ENCODE measurements at regions not wholly inside any gene's neighbourhood (a gene's known extent, or its start where the extent isn't known, plus 50 kb on each side); places are given as distances from the start of the nearest gene placed in this dataset.
"Not testable (repeated sequence)": the region's sequence is repeated elsewhere in the genome, so short reads cannot be mapped to it uniquely, and the experiment has no call there.

DNA sequence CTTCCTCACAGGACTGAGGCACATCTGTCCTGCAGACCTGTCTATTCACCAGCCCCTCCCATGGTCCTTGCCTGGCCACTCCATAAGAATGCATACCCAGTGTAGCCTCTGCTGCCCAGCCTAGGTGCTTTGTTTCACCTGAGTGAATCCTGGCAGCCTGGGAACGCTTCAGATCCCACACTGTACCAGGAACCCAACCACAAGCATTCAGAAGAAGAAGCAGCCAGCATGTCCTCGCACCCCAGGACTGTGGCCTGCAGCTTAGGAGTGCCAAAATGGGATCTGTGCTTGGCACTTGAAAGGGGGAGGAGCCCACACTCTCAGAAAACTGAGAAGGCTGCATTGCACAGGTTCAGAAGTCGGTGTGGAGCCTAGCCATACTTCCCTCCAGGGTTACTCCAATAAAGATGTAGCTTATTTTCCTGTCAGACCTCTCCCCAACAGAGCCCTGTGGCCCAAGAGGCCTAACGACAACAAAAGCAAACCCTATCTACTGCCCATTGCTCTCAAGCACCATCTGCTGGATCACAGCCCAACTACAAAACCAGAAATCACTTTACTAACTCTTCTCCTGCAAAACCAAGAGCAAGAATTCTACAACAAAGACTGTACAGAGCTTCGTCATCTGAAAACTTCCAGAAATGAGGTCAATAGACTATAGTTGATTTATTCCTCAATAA is 923.1 kb upstream of the NEGR1 start:
- TF ChIP-seq, protein P1, sequence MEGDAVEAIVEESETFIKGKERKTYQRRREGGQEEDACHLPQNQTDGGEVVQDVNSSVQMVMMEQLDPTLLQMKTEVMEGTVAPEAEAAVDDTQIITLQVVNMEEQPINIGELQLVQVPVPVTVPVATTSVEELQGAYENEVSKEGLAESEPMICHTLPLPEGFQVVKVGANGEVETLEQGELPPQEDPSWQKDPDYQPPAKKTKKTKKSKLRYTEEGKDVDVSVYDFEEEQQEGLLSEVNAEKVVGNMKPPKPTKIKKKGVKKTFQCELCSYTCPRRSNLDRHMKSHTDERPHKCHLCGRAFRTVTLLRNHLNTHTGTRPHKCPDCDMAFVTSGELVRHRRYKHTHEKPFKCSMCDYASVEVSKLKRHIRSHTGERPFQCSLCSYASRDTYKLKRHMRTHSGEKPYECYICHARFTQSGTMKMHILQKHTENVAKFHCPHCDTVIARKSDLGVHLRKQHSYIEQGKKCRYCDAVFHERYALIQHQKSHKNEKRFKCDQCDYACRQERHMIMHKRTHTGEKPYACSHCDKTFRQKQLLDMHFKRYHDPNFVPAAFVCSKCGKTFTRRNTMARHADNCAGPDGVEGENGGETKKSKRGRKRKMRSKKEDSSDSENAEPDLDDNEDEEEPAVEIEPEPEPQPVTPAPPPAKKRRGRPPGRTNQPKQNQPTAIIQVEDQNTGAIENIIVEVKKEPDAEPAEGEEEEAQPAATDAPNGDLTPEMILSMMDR (IDR thresholded peaks at IDR 0.05; ENCODE audit: insufficient read depth, low read length, poor library complexity, severe bottlenecking) = no peak
- no peak overlapping the region for H3K4me3 ChIP-seq (replicated peaks; ENCODE audit: low read depth, low read length)
- no peaks in the 10 kb centered on the region for H3K27me3 ChIP-seq (replicated peaks; ENCODE audit: control insufficient read depth, insufficient read depth, low read length)
- no peaks in the 10 kb centered on the region for H3K36me3 ChIP-seq (ENCODE audit: control insufficient read depth, insufficient read depth, low read length)
- no peak for DNase-seq (ENCODE audit: extremely low read depth, insufficient read length)

DNA sequence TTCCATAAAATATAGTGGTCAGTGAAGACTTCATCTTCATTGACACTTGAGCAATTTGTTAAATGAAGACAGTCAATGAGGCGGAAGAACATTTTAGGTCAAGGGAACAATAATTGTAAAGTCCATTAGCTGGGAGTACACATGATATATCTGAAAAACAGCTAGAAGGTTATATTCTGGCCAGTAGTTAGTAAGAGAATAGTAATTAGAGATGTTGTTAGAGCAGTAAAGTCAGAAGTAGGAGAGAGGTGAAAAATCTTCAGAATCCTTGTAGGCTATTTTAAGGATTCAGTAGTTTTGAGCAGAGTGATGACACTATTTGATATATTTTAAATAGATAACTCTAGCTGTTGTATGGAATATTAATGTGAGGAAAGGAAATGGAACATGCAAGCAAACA is 915.6 kb upstream of the NEGR1 start:
- Histone ChIP-seq H3K36me3 (ENCODE audit: control insufficient read depth, insufficient read depth, low read length) (no peaks in the 10 kb centered on the region), H3K4me3 (replicated peaks; ENCODE audit: low read depth, low read length) (no peak overlapping the region), H3K27me3 (replicated peaks; ENCODE audit: control insufficient read depth, insufficient read depth, low read length) (no peaks in the 10 kb centered on the region)
- no peak for DNase-seq (ENCODE audit: extremely low read depth, insufficient read length)
- TF ChIP-seq, protein P1 (IDR thresholded peaks at IDR 0.05; ENCODE audit: insufficient read depth, low read length, poor library complexity, severe bottlenecking) = no peak

DNA sequence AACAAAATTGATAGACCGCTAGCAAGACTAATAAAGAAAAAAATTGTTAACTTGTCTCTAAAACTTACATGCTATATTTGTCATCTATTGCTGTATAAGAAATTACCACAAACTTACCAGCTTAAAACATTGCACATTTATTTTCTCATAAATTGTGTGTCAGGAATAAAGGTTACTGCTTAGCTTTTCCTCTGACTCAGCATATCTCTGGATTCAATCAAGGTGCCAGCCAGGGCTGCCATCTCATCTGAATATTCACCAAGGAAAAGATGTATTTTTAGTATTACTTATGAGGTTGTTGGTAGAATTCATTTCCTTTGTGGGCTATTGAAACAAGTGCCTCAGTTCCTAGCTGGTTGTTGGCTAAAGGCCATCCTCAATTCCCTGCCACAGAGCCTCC is 912.6 kb upstream of the NEGR1 start:
- no peak overlapping the region for H3K4me3 ChIP-seq (replicated peaks; ENCODE audit: low read depth, low read length)
- TF ChIP-seq, protein P1 (IDR thresholded peaks at IDR 0.05; ENCODE audit: insufficient read depth, low read length, poor library complexity, severe bottlenecking) = no peak
- no peaks in the 10 kb centered on the region for H3K36me3 ChIP-seq (ENCODE audit: control insufficient read depth, insufficient read depth, low read length)
- no peaks in the 10 kb centered on the region for H3K27me3 ChIP-seq (replicated peaks; ENCODE audit: control insufficient read depth, insufficient read depth, low read length)
- DNase-seq (ENCODE audit: extremely low read depth, insufficient read length) = no peak

DNA sequence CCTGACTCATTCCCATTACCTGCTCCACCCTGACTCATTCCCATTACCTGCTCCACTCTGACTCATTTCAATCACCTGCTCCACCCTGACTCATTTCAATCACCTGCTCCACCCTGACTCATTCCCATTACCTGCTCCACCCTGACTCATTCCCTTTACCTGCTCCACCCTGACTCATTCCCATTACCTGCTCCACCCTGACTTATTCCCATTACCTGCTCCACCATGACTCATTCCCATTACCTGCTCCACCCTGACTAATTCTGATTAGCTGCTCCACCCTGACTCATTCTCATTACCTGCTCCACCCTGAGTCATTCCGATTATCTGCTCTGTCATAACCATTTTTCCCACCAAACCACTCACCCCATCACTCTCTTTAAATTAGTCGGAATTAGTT is 901.2 kb upstream of the NEGR1 start:
- not testable (repeated sequence) for H3K4me3 ChIP-seq (replicated peaks; ENCODE audit: low read depth, low read length); H3K27me3 ChIP-seq (replicated peaks; ENCODE audit: control insufficient read depth, insufficient read depth, low read length); DNase-seq (ENCODE audit: extremely low read depth, insufficient read length); H3K36me3 ChIP-seq (ENCODE audit: control insufficient read depth, insufficient read depth, low read length)

DNA sequence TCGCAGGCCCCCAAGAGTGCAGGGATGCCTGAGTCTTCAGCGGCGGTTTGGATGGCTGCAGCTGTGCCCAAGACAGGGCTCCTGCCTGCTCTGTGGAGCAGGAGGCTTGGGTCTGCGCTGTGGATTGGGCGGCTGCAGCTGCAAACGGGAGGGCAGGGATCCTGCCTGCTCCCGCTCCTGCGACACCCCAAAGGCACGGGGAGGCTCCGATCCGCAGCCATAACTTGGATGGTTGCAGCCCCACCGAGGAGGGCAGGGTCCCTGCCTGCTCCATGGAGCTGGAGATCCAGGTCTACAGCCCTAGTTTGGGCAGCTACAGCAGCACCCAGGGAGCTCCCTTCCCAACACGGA is 898.8 kb upstream of the NEGR1 start:
- TF ChIP-seq, protein P1 (IDR thresholded peaks at IDR 0.05; ENCODE audit: insufficient read depth, low read length, poor library complexity, severe bottlenecking) = no peak
- H3K27me3 ChIP-seq (replicated peaks; ENCODE audit: control insufficient read depth, insufficient read depth, low read length) = no peaks in the 10 kb centered on the region
- no peak for DNase-seq (ENCODE audit: extremely low read depth, insufficient read length)
- no peaks in the 10 kb centered on the region for H3K36me3 ChIP-seq (ENCODE audit: control insufficient read depth, insufficient read depth, low read length)
- H3K4me3 ChIP-seq (replicated peaks; ENCODE audit: low read depth, low read length) = no peak overlapping the region

DNA sequence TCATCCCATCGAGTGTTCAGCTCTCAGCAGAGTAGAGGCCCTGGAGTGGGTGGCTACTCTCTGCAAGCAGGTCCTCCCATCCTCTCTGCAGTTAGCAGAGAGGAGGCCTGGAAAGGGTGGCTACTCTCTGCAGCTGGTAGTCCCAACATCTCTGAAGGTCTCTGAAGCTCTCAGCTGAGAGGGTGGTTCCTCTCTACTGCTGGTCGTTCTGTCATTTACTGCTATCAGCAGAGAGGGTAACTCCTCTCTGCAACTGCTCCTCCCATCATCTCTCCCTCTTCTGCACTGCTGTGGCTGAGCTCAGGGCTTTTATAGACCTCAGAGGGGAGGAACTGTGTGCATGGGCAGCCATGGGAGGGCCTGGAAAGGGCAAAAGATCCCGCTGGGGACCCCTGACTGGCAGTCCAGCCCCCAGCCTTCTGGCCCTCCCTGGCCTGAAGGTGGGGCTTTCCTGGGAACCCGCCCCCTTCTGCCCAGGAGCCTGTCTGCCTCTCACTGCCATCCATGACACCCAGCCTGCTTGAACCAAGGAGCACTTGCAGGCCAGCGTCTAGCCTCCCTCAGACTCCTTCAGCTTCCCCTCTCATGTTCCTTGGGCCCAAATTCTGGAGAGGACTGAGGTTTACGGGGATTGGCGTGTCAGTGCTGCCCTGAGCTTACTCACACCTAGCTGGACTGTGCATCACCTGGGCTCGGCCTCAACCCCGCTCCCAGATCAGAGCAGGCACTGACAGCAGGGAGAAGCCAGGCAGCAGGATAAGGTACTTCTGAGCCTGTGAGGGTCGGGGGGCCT is 898.3 kb upstream of the NEGR1 start:
- TF ChIP-seq, protein P1 (IDR thresholded peaks at IDR 0.05; ENCODE audit: insufficient read depth, low read length, poor library complexity, severe bottlenecking) = no peak
- DNase-seq (ENCODE audit: extremely low read depth, insufficient read length) = no peak
- H3K36me3 ChIP-seq (ENCODE audit: control insufficient read depth, insufficient read depth, low read length) = no peaks in the 10 kb centered on the region
- H3K4me3 ChIP-seq (replicated peaks; ENCODE audit: low read depth, low read length) = no peak overlapping the region
- no peaks in the 10 kb centered on the region for H3K27me3 ChIP-seq (replicated peaks; ENCODE audit: control insufficient read depth, insufficient read depth, low read length)
